Natural killer cell (primary cell): ENCODE measurements at regions not wholly inside any gene's neighbourhood (a gene's known extent, or its start where the extent isn't known, plus 50 kb on each side); places are given as distances from the start of the nearest gene placed in this dataset.

ENCODE experiments used
- ATAC-seq, 3 donors: fragments of 150-1000 bp in 2 of 3; fragments of 200-7000 bp in 1 of 3; cut with Tn5 transposase; 1 replicate in 1 of 3; 2 replicates in 2 of 3; pipeline ENCODE4 v1.10.0; 2021; ENCODE audit warnings: mild to moderate bottlenecking in 2 of 3, moderate library complexity in 2 of 3
- DNase-seq, 2 donors: peaks; one replicate each; pipeline versions ENCODE4 v3.0.0 to v3.0.0-alpha.2; 2013 to 2021; ENCODE audit warnings: mixed read lengths in 1 of 2
- H3K27ac ChIP-seq: one replicate; pipeline ENCODE4 v1.5.1; 2013; ENCODE audit warnings: mild to moderate bottlenecking, low read length
- H3K27me3 ChIP-seq: one replicate; pipeline ENCODE4 v1.6.1; 2013; ENCODE audit warnings: low read length; ENCODE audit not compliant: control insufficient read depth, insufficient read depth
- H3K36me3 ChIP-seq: one replicate; pipeline ENCODE4 v1.6.1; 2013; ENCODE audit warnings: low read length; ENCODE audit not compliant: control insufficient read depth, insufficient read depth
- H3K4me1 ChIP-seq: one replicate; pipeline ENCODE4 v1.6.1; 2013; ENCODE audit warnings: low read length; ENCODE audit not compliant: control insufficient read depth, insufficient read depth
- H3K4me3 ChIP-seq: one replicate; pipeline ENCODE4 v1.5.1; 2013; ENCODE audit warnings: low read length
- H3K9me3 ChIP-seq: one replicate; pipeline ENCODE4 v1.6.1; 2013; ENCODE audit warnings: low read length; ENCODE audit not compliant: control insufficient read depth, insufficient read depth
- H3K27ac Mint-ChIP-seq, 2 donors: one replicate each; pipeline ENCODE4 v1.8.0; 2022; ENCODE audit warnings: mild to moderate bottlenecking in 2 of 2, mixed read lengths in 2 of 2, moderate library complexity in 1 of 2
- H3K27me3 Mint-ChIP-seq, 2 donors: one replicate each; pipeline ENCODE4 v1.8.0; 2022; ENCODE audit warnings: low read depth in 2 of 2, mixed read lengths in 2 of 2
- H3K36me3 Mint-ChIP-seq: one replicate; pipeline ENCODE4 v1.8.0; 2022; ENCODE audit warnings: mixed read lengths
- H3K4me1 Mint-ChIP-seq, 2 donors: one replicate each; pipeline ENCODE4 v1.8.0; 2022; ENCODE audit warnings: mixed read lengths in 2 of 2
- H3K4me3 Mint-ChIP-seq: one replicate; pipeline ENCODE4 v1.8.0; 2022; ENCODE audit warnings: mild to moderate bottlenecking, moderate library complexity, mixed read lengths
- H3K9me3 Mint-ChIP-seq, 2 donors: one replicate each; pipeline ENCODE4 v1.8.0; 2022; ENCODE audit warnings: mixed read lengths in 2 of 2
- CTCF ChIP-seq: fragments of 200-600 bp; IDR thresholded peaks from one replicate; pipeline ENCODE4 v1.8.0; 2022; ENCODE audit warnings: antibody characterized with exemption
- WGBS: methylation state at CpG from one replicate; pipeline ENCODE4 v1.1.7; 2013; ENCODE audit warnings: missing lambda C conversion rate; ENCODE audit not compliant: insufficient coverage; 5-methylcytosine and 5-hydroxymethylcytosine counted together
- intact Hi-C: fragments of 100-400 bp; cut with micrococcal nuclease; formaldehyde crosslinking; loops from one replicate; pipeline ENCODE4 v1.14.2; 2022

GRCh38 chr2:128988326-128988725 lies 669.7 kb upstream of the HS6ST1 start:
- no peak overlapping the region for H3K27ac Mint-ChIP-seq
- Histone ChIP-seq H3K27ac (no peak overlapping the region), H3K27me3 (no peaks in the 10 kb centered on the region), H3K9me3 (no peaks in the 10 kb centered on the region), H3K4me1 (no peaks in the 10 kb centered on the region), H3K4me3 (no peak overlapping the region), H3K36me3 (no peaks in the 10 kb centered on the region)
- WGBS = 92% methylated on average over 3 of the region's 3 CpGs
- DNase-seq = no peak
- peaks cover 0 to 17% of the 10 kb centered on the region in 2 donors for H3K27me3 Mint-ChIP-seq
- intact Hi-C loops = no loop called here
- peaks cover 8% of the 10 kb centered on the region for H3K36me3 Mint-ChIP-seq
- H3K4me1 Mint-ChIP-seq = no peaks in the 10 kb centered on the region
- no peak for ATAC-seq
- peaks cover 2% of the 10 kb centered on the region in 2 donors for H3K9me3 Mint-ChIP-seq
- no peak overlapping the region for H3K4me3 Mint-ChIP-seq
- TF ChIP-seq CTCF = no peak

- 90% methylated on average over 5 of the region's 6 CpGs for WGBS
- H3K9me3 Mint-ChIP-seq = peaks cover 2% of the 10 kb centered on the region in 2 donors
- no peak for DNase-seq
- Histone ChIP-seq H3K9me3 (no peaks in the 10 kb centered on the region), H3K27ac (no peak overlapping the region), H3K27me3 (no peaks in the 10 kb centered on the region), H3K36me3 (no peaks in the 10 kb centered on the region), H3K4me3 (no peak overlapping the region), H3K4me1 (no peaks in the 10 kb centered on the region)
- intact Hi-C loops = no loop called here
- H3K27me3 Mint-ChIP-seq = peaks cover 0 to 17% of the 10 kb centered on the region in 2 donors
- no peak overlapping the region for H3K4me3 Mint-ChIP-seq
- H3K27ac Mint-ChIP-seq = no peak overlapping the region
- no peak for ATAC-seq
- no peak for TF ChIP-seq CTCF
- H3K4me1 Mint-ChIP-seq = no peaks in the 10 kb centered on the region
- H3K36me3 Mint-ChIP-seq = peaks cover 8% of the 10 kb centered on the region
Measured at GRCh38 chr2:128988967-128989366, 670.3 kb upstream of the HS6ST1 start.

GRCh38 chr2:128995086-128995485 lies 676.4 kb upstream of the HS6ST1 start:
- TF ChIP-seq CTCF = no peak
- 90% methylated on average over 4 of the region's 4 CpGs for WGBS
- H3K9me3 Mint-ChIP-seq = peaks cover 1 to 7% of the 10 kb centered on the region in 2 donors

GRCh38 chr2:128996078-128996477 lies 677.4 kb upstream of the HS6ST1 start:
- 100% methylated on average over 2 of the region's 4 CpGs for WGBS
- H3K9me3 Mint-ChIP-seq = peaks cover 0 to 7% of the 10 kb centered on the region in 2 donors
- H3K36me3 Mint-ChIP-seq = no peaks in the 10 kb centered on the region
- Histone ChIP-seq H3K9me3 (no peaks in the 10 kb centered on the region), H3K4me1 (no peaks in the 10 kb centered on the region), H3K27me3 (no peaks in the 10 kb centered on the region), H3K4me3 (no peak overlapping the region), H3K27ac (no peak overlapping the region), H3K36me3 (no peaks in the 10 kb centered on the region)
- no peak for DNase-seq
- no peaks in the 10 kb centered on the region for H3K27me3 Mint-ChIP-seq
- no peak for ATAC-seq
- H3K4me3 Mint-ChIP-seq = no peak overlapping the region
- H3K27ac Mint-ChIP-seq = no peak overlapping the region
- TF ChIP-seq CTCF = no peak
- intact Hi-C loops = no loop called here
- H3K4me1 Mint-ChIP-seq = no peaks in the 10 kb centered on the region

More at GRCh38 chr2:128995086-128995485, 676.4 kb upstream of the HS6ST1 start:
- peaks cover 0 to 8% of the 10 kb centered on the region in 2 donors for H3K27me3 Mint-ChIP-seq
- Histone ChIP-seq H3K4me1 (no peaks in the 10 kb centered on the region), H3K27ac (no peak overlapping the region), H3K4me3 (no peak overlapping the region), H3K36me3 (no peaks in the 10 kb centered on the region), H3K9me3 (no peaks in the 10 kb centered on the region), H3K27me3 (no peaks in the 10 kb centered on the region)
- no peak overlapping the region for H3K4me3 Mint-ChIP-seq
- ATAC-seq = no peak
- no peak for DNase-seq
- H3K27ac Mint-ChIP-seq = no peak overlapping the region
- peaks cover 5% of the 10 kb centered on the region for H3K36me3 Mint-ChIP-seq
- H3K4me1 Mint-ChIP-seq = no peaks in the 10 kb centered on the region
- intact Hi-C loops = no loop called here
